ENCODE measurements at regions not wholly inside any gene's neighbourhood (a gene's known extent, or its start where the extent isn't known, plus 50 kb on each side); places are given as distances from the start of the nearest gene placed in this dataset.

DNA sequence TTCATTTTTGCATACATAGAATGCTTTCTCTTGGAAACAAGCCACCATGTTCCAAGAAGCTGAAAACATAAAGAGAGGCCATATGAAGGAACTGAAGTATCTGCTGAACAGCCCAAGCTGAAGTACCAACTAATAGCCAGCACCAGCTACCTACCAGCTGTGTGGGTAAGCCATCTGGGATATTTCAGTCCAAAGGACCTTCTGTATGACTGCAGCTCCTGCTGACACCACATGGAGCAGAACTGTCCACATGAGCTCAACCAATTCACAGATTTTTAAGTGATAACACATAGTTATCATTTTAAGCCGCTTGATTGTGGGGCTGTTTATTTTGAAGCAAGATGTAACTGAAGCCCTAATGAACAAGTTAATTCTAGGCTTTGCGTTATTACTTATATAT is 621.1 kb upstream of the KLHL1 start:
- no peak for TF ChIP-seq POLR2A (IDR thresholded peaks at IDR 0.05; ENCODE audit: low read depth, low read length)
- TF ChIP-seq TAF1 (IDR thresholded peaks at IDR 0.05; ENCODE audit: low read depth, low read length) = no peak
- no peak for TF ChIP-seq POLR2AphosphoS5 (IDR thresholded peaks at IDR 0.05; ENCODE audit: low read depth, low read length)
- no peak for TF ChIP-seq SPI1 (IDR thresholded peaks at IDR 0.05; ENCODE audit: low read depth, low read length)
- no peak for TF ChIP-seq PAX5 (IDR thresholded peaks at IDR 0.05; ENCODE audit: insufficient read depth, low read length, severe bottlenecking)

Measured in GM12891 (cell line).